Activated CD8-positive, alpha-beta T cell treated with anti-CD3 and anti-CD28 coated beads, Interleukin-2, amount 10 ng/mL, durations not matched to agents 7 days and 5 days (primary cell): ENCODE measurements at regions not wholly inside any gene's neighbourhood (a gene's known extent, or its start where the extent isn't known, plus 50 kb on each side); places are given as distances from the start of the nearest gene placed in this dataset.
A peak's percentile ranks its signal among the peaks of the same experiment; 100 is the strongest.
"Not testable (repeated sequence)": the region's sequence is repeated elsewhere in the genome, so short reads cannot be mapped to it uniquely, and the experiment has no call there.

Experiments used
- ATAC-seq: fragments of 150-1000 bp; cut with Tn5 transposase; one replicate; pipeline ENCODE4 v1.10.0; 2021; ENCODE audit warnings: moderate library complexity
- CTCF ChIA-PET: fragments of 350-600 bp; sonication (Branson Sonifier 250); formaldehyde crosslinking; loops from one replicate; lab custom pipeline; 2021; ENCODE audit warnings: antibody characterized with exemption; lab: Charles Lee
- POLR2A ChIA-PET: fragments of 350-600 bp; sonication (Branson Sonifier 250); formaldehyde crosslinking; loops from one replicate; lab custom pipeline; 2021; ENCODE audit warnings: antibody characterized with exemption; lab: Charles Lee
- DNase-seq: peaks from one replicate; pipeline ENCODE4 v3.0.0-alpha.2; 2020
- H3K27ac Mint-ChIP-seq: one replicate; pipeline ENCODE4 v1.8.0; 2021; ENCODE audit warnings: mild to moderate bottlenecking, mixed read lengths
- H3K27me3 Mint-ChIP-seq: one replicate; pipeline ENCODE4 v1.8.0; 2021; ENCODE audit warnings: low read depth, mixed read lengths
- H3K36me3 Mint-ChIP-seq: one replicate; pipeline ENCODE4 v1.8.0; 2021; ENCODE audit warnings: low read depth, mixed read lengths
- H3K4me1 Mint-ChIP-seq: one replicate; pipeline ENCODE4 v1.8.0; 2021; ENCODE audit warnings: low read depth, mixed read lengths
- H3K4me3 Mint-ChIP-seq: one replicate; pipeline ENCODE4 v1.8.0; 2021; ENCODE audit warnings: mild to moderate bottlenecking, mixed read lengths
- H3K9me3 Mint-ChIP-seq: one replicate; pipeline ENCODE4 v1.8.0; 2022; ENCODE audit warnings: mixed read lengths; ENCODE audit not compliant: insufficient read depth

DNA sequence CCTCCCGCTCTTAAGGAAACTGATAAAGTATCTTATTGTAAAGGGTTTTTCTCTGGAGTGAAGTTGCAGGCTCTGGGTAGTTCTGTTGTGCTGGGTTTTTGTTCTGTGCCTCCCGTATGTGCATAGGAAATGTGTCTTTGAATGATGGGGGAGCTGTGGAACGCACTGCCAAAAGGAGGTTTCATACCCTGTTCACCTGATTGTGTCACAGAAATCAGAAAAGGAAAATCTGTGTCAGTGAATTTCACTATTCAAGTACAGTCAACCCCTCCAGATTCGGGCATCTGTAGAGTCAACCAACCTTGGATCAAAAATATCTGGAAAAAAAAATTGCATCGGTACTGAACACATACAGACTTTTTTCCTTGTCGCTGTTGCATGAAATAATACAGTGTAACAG is 127.8 kb downstream of the MRPL57 start:
- no peaks in the 10 kb centered on the region for H3K27me3 Mint-ChIP-seq
- no peak overlapping the region for H3K27ac Mint-ChIP-seq
- H3K36me3 Mint-ChIP-seq, result no peaks in the 10 kb centered on the region
- H3K4me3 Mint-ChIP-seq, result no peak overlapping the region
- ChIA-PET POLR2A (no interaction called here), CTCF (no interaction called here)
- peaks cover 5% of the 10 kb centered on the region for H3K4me1 Mint-ChIP-seq
- DNase-seq (no peak), ATAC-seq (no peak)
- no peaks in the 10 kb centered on the region for H3K9me3 Mint-ChIP-seq

DNA sequence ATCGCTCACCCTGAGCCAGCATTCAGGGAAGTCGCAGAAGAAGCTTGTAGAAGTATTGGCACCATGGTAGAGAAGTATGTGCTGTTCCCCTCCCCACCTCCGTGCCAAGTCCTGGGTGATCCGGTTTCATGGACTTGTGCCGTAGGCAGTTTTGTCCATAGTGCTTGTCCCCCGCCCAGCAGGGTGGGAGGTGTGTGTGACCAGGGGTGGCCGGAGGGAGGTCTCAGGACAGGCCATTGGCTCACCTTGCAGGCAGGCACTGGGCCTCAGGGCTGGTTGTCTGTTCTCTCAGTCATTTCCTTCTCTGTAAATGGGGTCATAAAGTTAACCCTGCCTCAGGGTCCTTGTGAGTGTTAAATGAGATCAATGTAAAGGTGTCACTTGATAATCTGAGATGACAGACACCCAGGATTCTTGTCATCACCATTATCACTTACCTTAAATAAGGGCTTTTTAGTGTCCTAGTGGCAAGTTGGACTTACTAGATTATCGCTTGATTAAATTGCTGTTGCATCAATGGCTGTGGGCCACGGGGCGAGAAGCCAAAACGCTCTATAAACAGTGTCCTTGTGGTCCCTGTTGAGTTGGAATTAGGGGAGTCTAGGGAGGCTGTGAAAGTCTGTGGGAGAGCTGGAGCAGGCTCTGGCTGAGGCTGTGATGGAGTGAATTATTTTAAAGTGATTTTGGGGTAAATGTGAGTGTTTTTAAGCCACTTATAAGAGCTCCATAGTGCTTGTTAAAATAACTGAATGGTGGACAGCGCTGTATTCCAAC is 130.0 kb downstream of the MRPL57 start:
- H3K9me3 Mint-ChIP-seq, H3K27me3 Mint-ChIP-seq, ATAC-seq, H3K4me1 Mint-ChIP-seq, H3K36me3 Mint-ChIP-seq, DNase-seq, H3K27ac Mint-ChIP-seq, POLR2A ChIA-PET, H3K4me3 Mint-ChIP-seq: not testable (repeated sequence)
- CTCF ChIA-PET, result interaction anchor here (1.4 kb wide), 1 partner anchor 171 kb away, joined by 5 read pairs; no protein-coding TSS in a partner anchor

DNA sequence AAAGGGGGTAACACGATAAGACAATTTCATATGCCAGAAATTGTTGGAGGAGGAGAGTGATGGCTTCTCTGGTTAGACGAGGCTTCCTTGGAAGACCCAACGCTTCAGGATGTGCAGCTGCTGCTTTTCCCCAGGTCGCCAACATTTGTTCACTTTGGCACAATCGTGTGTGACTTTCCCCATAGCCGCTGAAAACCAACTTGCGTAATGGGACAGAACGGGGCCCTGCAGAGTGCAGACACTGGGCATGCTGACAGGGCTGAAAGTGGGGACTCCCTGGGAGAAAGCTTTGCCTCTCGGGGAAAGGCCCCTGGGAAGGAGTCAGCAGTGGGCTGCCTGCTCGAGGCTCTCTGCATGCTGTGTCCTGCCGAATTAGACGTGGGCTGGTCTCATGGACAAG is 130.7 kb downstream of the MRPL57 start:
- H3K4me1 Mint-ChIP-seq, H3K27me3 Mint-ChIP-seq, ATAC-seq, CTCF ChIA-PET, H3K9me3 Mint-ChIP-seq, POLR2A ChIA-PET, DNase-seq, H3K27ac Mint-ChIP-seq, H3K4me3 Mint-ChIP-seq, H3K36me3 Mint-ChIP-seq: not testable (repeated sequence)

DNA sequence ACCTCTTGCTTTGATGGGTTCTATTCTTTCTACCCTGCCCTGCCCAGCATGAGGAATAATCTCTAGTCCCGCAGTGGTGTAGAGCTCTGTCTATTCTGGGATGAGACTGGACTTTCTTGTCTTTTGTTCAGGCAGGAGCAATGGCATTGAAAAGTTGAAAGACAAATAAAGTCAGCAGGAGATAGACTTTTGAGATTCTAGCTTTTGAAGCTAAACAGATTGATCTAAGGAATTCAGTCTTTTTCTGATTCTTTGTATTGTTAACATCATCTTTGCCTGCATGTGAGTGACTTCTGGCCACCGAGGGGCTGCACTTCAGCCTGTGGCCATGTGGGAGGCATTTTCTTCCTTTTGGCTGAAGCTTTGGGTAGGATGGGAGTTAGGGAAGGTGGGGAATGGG is 132.4 kb downstream of the MRPL57 start:
- no peak for ATAC-seq
- Mint-ChIP-seq H3K27ac (no peak overlapping the region), H3K4me3 (no peak overlapping the region), H3K27me3 (no peaks in the 10 kb centered on the region), H3K36me3 (peaks cover 7% of the 10 kb centered on the region), H3K9me3 (no peaks in the 10 kb centered on the region), H3K4me1 (peaks cover 6% of the 10 kb centered on the region)
- no peak for DNase-seq
- ChIA-PET POLR2A (no interaction called here), CTCF (interaction anchor here (0.9 to 5.3 kb wide), 2 partner anchors 11 to 169 kb away, joined by 3 to 39 read pairs; no protein-coding TSS in a partner anchor)

DNA sequence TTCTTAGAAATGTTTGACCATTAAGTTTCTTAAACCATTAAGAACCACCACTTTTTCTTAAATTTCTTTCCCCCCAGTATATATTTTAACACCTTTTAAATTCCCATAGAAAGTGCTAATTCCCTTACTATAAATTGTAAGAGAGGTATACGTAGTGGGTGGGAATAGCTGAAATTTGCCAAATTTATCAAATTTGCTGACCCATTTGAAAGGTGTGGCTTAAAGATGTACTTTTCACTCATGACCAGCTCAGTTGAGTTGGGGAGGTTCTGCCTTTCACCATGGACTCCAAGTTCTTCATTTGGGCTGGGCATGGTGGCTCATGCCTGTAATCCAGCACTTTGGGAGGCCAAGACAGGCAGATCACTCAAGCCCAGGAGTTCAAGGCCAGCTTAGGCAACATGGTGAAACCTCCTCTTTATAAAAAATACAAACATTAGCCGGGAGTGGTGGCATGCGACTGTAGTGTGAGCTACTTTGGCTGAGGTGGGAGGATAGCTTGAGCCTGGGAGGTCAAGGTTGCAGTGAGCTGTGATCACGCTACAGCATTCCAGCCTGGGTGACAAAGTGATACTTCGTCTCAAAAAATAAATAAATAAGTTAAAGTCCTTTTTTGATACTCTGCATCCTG is 133.2 kb downstream of the MRPL57 start:
- CTCF ChIA-PET, result interaction anchor here (5.3 kb wide), 1 partner anchor 12 kb away, joined by 39 read pairs; no protein-coding TSS in a partner anchor

DNA sequence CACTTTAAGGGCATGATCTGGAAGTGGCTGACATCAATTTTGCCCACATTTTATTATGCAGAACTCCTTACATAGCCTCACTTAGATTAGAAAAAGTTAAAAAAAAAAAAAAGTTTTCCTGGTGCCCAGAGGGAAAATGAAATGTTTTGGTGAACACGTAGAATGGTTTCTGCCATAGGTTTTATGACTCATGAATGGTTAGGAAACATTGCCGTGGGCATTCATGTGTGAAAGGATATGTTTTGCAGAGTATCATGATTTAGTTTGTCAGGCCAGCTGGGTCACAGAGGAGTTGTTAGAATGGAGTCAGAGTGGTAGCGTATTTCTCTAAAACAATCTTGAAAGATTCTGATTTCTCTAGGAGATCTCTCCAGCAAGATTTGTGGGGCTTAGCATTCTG is 133.8 kb downstream of the MRPL57 start:
- H3K36me3 Mint-ChIP-seq, result peaks cover 7% of the 10 kb centered on the region
- no peaks in the 10 kb centered on the region for H3K27me3 Mint-ChIP-seq
- no peak overlapping the region for H3K27ac Mint-ChIP-seq
- DNase-seq (no peak), ATAC-seq (no peak)
- H3K4me3 Mint-ChIP-seq, result no peak overlapping the region
- ChIA-PET POLR2A (no interaction called here), CTCF (interaction anchor here (5.3 kb wide), 1 partner anchor 12 kb away, joined by 39 read pairs; no protein-coding TSS in a partner anchor)
- H3K9me3 Mint-ChIP-seq, result no peaks in the 10 kb centered on the region
- H3K4me1 Mint-ChIP-seq, result peaks cover 6% of the 10 kb centered on the region

More for the DNA sequence above, 133.2 kb downstream of the MRPL57 start:
- Mint-ChIP-seq H3K9me3 (no peaks in the 10 kb centered on the region), H3K27me3 (no peaks in the 10 kb centered on the region), H3K27ac (no peak overlapping the region), H3K4me1 (peaks cover 6% of the 10 kb centered on the region), H3K4me3 (no peak overlapping the region), H3K36me3 (peaks cover 7% of the 10 kb centered on the region)
- ATAC-seq (no peak), DNase-seq (no peak)
- POLR2A ChIA-PET, result no interaction called here

DNA sequence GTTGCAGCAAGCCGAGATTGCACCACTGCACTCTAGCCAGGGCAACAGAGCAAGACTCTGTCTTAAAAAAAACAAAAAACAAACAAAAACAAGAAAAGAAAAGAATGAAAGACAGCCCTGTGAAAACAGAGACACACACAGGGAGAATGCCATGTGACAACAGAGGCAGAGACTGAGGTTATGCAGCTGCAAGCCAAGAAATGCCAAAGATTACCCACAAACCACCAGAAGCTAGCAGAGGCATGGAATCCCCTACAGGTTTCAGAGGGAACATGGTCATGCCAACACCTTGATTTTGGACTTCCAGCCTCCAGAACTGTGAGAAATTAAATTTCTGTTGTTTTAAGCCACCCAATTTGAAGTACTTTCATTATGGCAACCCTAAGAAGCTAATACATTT is 138.5 kb downstream of the MRPL57 start:
- H3K27me3 Mint-ChIP-seq, CTCF ChIA-PET, POLR2A ChIA-PET, H3K4me1 Mint-ChIP-seq, ATAC-seq, H3K4me3 Mint-ChIP-seq, H3K27ac Mint-ChIP-seq, H3K9me3 Mint-ChIP-seq: not testable (repeated sequence)
- peak; percentile 30 for DNase-seq
- peaks cover 15% of the 10 kb centered on the region for H3K36me3 Mint-ChIP-seq

DNA sequence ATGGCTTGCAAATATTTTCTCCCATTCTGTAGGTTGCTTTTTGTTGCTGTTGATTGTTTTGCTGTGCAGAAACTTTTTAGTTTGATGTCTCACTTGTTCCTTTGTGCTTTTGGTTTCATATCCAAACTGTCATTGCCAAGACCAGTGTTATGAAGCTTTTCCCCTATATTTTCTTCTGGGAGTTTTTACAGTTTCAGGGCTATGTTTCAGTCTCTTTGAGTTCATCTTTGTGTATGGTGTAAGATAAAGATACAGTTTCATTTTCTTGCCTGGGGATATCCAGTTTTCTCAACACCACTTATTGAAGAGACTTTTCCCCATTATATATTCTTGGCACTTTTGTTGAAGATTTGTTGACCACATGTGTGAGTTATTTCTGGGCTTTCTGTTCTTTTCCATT is 139.9 kb downstream of the MRPL57 start:
- Mint-ChIP-seq H3K27ac (no peak overlapping the region), H3K9me3 (no peaks in the 10 kb centered on the region), H3K27me3 (no peaks in the 10 kb centered on the region), H3K4me1 (no peaks in the 10 kb centered on the region), H3K4me3 (no peak overlapping the region), H3K36me3 (peaks cover 15% of the 10 kb centered on the region)
- CTCF ChIA-PET, result no interaction called here
- ATAC-seq (no peak), DNase-seq (no peak)
- POLR2A ChIA-PET, result no interaction called here

DNA sequence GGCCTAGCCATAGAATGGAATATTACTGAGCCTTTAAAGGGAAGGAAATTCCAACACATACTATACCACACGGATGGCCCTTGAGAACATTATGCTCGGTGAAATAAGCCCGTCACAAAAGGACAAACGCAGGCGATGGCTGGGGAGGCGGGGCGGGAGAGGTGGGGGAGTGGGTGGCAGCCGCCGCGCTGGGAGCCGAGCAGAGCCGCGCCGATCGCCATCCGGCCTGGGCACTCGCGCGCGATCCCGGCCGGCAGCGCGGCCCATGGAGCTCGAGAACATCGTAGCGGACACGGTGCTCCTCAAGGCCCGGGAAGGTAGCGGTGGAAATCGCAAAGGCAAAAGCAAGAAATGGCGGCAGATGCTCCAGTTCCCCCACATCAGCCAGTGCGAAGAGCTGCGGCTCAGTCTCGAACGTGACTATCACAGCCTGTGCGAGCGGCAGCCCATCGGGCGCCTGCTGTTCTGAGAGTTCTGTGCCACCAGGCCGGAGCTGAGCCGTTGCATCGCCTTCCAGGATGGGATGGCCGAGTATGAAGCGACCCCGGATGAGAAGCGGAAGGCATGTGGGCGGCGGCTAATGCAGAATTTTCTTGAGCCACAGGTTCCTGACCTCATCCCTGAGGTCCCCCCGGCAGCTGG is 140.1 kb downstream of the ZDHHC20 start:
- H3K9me3 Mint-ChIP-seq, result no peaks in the 10 kb centered on the region
- H3K36me3 Mint-ChIP-seq, result peaks cover 8% of the 10 kb centered on the region
- H3K4me3 Mint-ChIP-seq, result peak overlapping the region; percentile 27
- no peaks in the 10 kb centered on the region for H3K27me3 Mint-ChIP-seq
- CTCF ChIA-PET, result no interaction called here
- no peaks in the 10 kb centered on the region for H3K4me1 Mint-ChIP-seq
- ATAC-seq (no peak), DNase-seq (no peak)
- H3K27ac Mint-ChIP-seq, result no peak overlapping the region
- POLR2A ChIA-PET, result no interaction called here

DNA sequence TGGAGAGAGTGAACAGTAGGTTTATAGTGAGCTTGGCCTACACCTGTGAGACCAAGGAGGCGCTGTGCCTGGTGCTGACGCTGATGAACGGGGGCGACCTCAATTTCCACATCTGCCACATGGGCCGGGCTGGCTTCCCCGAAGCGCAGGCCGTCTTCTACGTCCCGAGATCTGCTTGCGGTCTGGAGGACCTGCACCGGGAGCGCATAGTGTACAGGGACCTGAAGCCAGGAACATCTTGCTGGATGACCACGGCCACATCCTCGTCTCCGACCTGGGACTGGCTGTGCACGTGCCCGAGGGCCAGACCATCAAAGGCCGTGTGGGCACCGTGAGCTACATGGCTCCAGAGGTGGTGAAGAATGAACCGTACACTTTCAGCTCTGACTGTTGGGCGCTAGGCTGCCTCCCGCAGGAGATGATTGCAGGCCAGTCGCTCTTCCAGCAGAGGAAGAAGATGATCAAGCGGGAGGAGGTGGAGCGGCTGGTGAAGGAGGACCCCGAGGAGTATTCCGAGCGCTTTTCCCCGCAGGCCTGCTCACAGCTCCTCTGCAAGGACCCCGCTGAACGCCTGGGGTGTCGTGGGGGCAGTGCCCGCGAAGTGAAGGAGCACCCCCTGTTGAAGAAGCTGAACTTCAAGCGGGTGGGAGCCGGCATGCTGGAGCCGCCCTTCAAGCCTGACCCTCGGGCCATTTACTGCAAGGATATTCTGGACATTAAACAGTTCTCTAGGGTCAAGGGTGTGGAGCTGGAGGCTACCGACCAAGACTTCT is 139.0 kb downstream of the ZDHHC20 start:
- H3K9me3 Mint-ChIP-seq, result no peaks in the 10 kb centered on the region
- POLR2A ChIA-PET, result no interaction called here
- no peak for ATAC-seq
- CTCF ChIA-PET, result interaction anchor here (0.9 to 1.2 kb wide), 3 partner anchors 24 to 157 kb away, joined by 3 read pairs; no protein-coding TSS in a partner anchor
- no peaks in the 10 kb centered on the region for H3K27me3 Mint-ChIP-seq
- DNase-seq, result no peak
- H3K27ac Mint-ChIP-seq, result no peak overlapping the region
- no peak overlapping the region for H3K4me3 Mint-ChIP-seq
- peaks cover 8% of the 10 kb centered on the region for H3K36me3 Mint-ChIP-seq
- H3K4me1 Mint-ChIP-seq, result no peaks in the 10 kb centered on the region

DNA sequence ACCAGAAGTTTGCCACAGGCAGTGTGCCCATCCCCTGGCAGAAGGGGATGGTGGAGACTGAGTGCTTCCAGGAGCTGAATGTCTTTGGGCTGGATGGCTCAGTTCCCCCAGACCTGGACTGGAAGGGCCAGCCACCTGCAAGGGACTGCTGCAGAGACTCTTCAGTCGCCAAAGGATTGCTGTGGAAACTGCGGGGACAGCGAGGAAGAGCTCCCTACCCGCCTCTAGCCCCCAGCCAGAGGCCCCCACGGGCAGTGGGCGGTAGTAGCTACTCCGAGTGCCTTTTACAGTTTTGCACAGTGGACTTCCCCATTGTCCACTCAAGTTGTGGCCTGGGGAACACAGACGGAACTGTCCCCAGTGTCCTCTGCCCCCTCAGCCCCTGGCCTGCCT is 138.5 kb downstream of the ZDHHC20 start:
- CTCF ChIA-PET, result interaction anchor here (0.9 to 1.2 kb wide), 3 partner anchors 24 to 157 kb away, joined by 3 read pairs; no protein-coding TSS in a partner anchor
- Mint-ChIP-seq H3K9me3 (no peaks in the 10 kb centered on the region), H3K36me3 (peaks cover 12% of the 10 kb centered on the region), H3K4me1 (no peaks in the 10 kb centered on the region), H3K27ac (no peak overlapping the region), H3K4me3 (no peak overlapping the region), H3K27me3 (no peaks in the 10 kb centered on the region)
- DNase-seq (no peak), ATAC-seq (no peak)
- POLR2A ChIA-PET, result no interaction called here
